Erythroblast (primary cell): ENCODE measurements at regions not wholly inside any gene's neighbourhood (a gene's known extent, or its start where the extent isn't known, plus 50 kb on each side); places are given as distances from the start of the nearest gene placed in this dataset.

ENCODE experiments used
- GATA1 ChIP-seq: IDR thresholded peaks from 2 replicates; pipeline ENCODE4 v1.6.1; 2011; ENCODE audit warnings: low read depth, mild to moderate bottlenecking, control low read depth, low read length, moderate library complexity
- POLR2A ChIP-seq: IDR thresholded peaks from 2 replicates; pipeline ENCODE4 v1.6.1; 2011; ENCODE audit warnings: mild to moderate bottlenecking, low read length

DNA sequence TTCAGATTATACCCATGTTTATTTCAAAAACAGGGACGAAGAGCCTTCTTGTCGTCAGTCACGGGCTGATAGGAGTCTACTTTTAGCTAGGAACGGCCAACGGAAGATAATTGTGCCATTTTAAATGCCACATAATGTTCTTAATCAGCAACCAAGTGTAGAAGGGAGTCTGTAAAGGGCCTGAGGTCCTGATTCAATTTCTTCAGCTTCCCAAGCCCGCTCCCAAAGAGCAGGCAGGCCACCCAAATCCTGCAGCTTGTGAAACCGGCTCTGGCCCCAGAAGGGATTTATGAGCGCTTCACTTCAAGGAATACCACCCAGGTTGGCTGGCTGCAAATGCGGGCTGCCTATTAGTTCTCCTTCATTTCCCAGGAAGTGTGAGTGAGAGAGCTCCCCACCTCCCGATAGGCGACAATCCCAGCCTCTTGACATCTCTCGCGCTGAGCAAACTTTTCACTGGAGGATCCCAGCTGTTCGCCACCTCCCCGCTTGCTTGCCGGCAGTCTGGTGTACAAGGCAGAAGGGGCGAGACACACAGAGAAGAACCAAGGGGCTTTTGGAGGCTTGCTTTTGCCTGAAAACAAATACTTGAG lies 272.9 kb downstream of the CDH20 start:
- no peak for TF ChIP-seq POLR2A
- TF ChIP-seq GATA1 = no peak
